Adipocyte (in vitro differentiated cells): ENCODE measurements at regions not wholly inside any gene's neighbourhood (a gene's known extent, or its start where the extent isn't known, plus 50 kb on each side); places are given as distances from the start of the nearest gene placed in this dataset.

Experiments used
- DNase-seq: peaks from one replicate; pipeline ENCODE4 v3.0.0-alpha.2; 2015; ENCODE audit warnings: low read depth
- H3K27me3 ChIP-seq: replicated peaks from 2 replicates; pipeline ENCODE4 v1.7.0; 2013; ENCODE audit warnings: mild to moderate bottlenecking, low read length, moderate library complexity; ENCODE audit not compliant: control insufficient read depth, insufficient read depth
- H3K36me3 ChIP-seq: 2 replicates; pipeline ENCODE4 v1.7.0; 2013; ENCODE audit warnings: low read length, mild to moderate bottlenecking, moderate library complexity; ENCODE audit not compliant: control insufficient read depth, insufficient read depth, severe bottlenecking
- H3K4me1 ChIP-seq: 2 replicates; pipeline ENCODE4 v1.7.0; 2013; ENCODE audit warnings: mild to moderate bottlenecking, low read length, moderate library complexity; ENCODE audit not compliant: control insufficient read depth, insufficient read depth
- H3K4me3 ChIP-seq: 2 replicates; pipeline ENCODE4 v1.7.0; 2013; ENCODE audit warnings: mild to moderate bottlenecking, low read length, moderate library complexity
- H3K9ac ChIP-seq: 2 replicates; pipeline ENCODE4 v1.7.0; 2013; ENCODE audit warnings: mild to moderate bottlenecking, low read length, moderate library complexity
- H3K9me3 ChIP-seq: 2 replicates; pipeline ENCODE4 v1.7.0; 2013; ENCODE audit warnings: mild to moderate bottlenecking, low read length, moderate library complexity; ENCODE audit not compliant: control insufficient read depth

- H3K9ac ChIP-seq, result no peak overlapping the region
- peaks cover 8% of the 10 kb centered on the region for H3K27me3 ChIP-seq
- no peak for DNase-seq
- no peaks in the 10 kb centered on the region for H3K36me3 ChIP-seq
- H3K4me1 ChIP-seq, result no peaks in the 10 kb centered on the region
- H3K4me3 ChIP-seq, result no peak overlapping the region
- H3K9me3 ChIP-seq, result no peaks in the 10 kb centered on the region
These were observed 125.6 kb upstream of the TBX20 start for GRCh38 chr7:35379481-35379880.

GRCh38 chr7:35375516-35375915 lies 121.6 kb upstream of the TBX20 start:
- H3K9ac ChIP-seq, result no peak overlapping the region
- no peaks in the 10 kb centered on the region for H3K4me1 ChIP-seq
- no peaks in the 10 kb centered on the region for H3K36me3 ChIP-seq
- peaks cover 4% of the 10 kb centered on the region for H3K27me3 ChIP-seq
- DNase-seq, result no peak
- no peaks in the 10 kb centered on the region for H3K9me3 ChIP-seq
- H3K4me3 ChIP-seq, result no peak overlapping the region

GRCh38 chr7:35374858-35375257 lies 121.0 kb upstream of the TBX20 start:
- H3K4me3 ChIP-seq, result no peak overlapping the region

DNA sequence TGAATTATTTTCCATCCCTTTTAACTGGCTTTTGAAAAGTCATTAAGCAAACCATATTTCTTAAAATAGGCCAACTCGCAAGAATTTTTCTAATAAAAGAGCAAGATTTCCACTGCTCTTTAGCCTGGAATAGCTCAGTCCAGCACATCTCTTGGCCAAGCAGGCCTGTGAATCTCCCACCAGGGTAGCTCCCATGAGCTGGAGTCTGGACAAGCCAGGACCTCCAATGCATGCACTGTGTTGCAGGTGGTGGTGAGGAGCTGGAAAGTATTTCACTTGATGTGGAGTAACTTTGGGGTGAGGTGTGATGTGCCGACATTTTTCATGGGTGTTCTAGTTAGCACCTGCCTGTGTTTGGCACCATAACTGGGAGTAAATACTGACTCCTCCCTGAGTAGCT lies 117.3 kb upstream of the TBX20 start:
- Histone ChIP-seq H3K27me3 (no peaks in the 10 kb centered on the region), H3K4me3 (no peak overlapping the region), H3K9me3 (no peaks in the 10 kb centered on the region), H3K9ac (no peak overlapping the region), H3K4me1 (no peaks in the 10 kb centered on the region), H3K36me3 (no peaks in the 10 kb centered on the region)
- no peak for DNase-seq

More at GRCh38 chr7:35374858-35375257, 121.0 kb upstream of the TBX20 start:
- Histone ChIP-seq H3K27me3 (peaks cover 4% of the 10 kb centered on the region), H3K9ac (no peak overlapping the region), H3K4me1 (no peaks in the 10 kb centered on the region), H3K36me3 (no peaks in the 10 kb centered on the region), H3K9me3 (no peaks in the 10 kb centered on the region)
- no peak for DNase-seq

GRCh38 chr7:35370687-35371086 lies 116.8 kb upstream of the TBX20 start:
- Histone ChIP-seq H3K9me3 (no peaks in the 10 kb centered on the region), H3K9ac (no peak overlapping the region), H3K27me3 (no peaks in the 10 kb centered on the region), H3K4me3 (no peak overlapping the region), H3K4me1 (no peaks in the 10 kb centered on the region), H3K36me3 (no peaks in the 10 kb centered on the region)
- no peak for DNase-seq

- H3K4me3 ChIP-seq, result no peak overlapping the region
- no peak for DNase-seq
- H3K9me3 ChIP-seq, result no peaks in the 10 kb centered on the region
These were observed 112.6 kb upstream of the TBX20 start for GRCh38 chr7:35366167-35367155.

GRCh38 chr7:35365523-35365922 lies 111.6 kb upstream of the TBX20 start:
- no peaks in the 10 kb centered on the region for H3K27me3 ChIP-seq
- H3K36me3 ChIP-seq, result no peaks in the 10 kb centered on the region
- DNase-seq, result no peak
- H3K4me1 ChIP-seq, result no peaks in the 10 kb centered on the region
- no peak overlapping the region for H3K4me3 ChIP-seq
- H3K9ac ChIP-seq, result no peak overlapping the region
- H3K9me3 ChIP-seq, result no peaks in the 10 kb centered on the region

More at GRCh38 chr7:35366167-35367155, 112.6 kb upstream of the TBX20 start:
- no peaks in the 10 kb centered on the region for H3K4me1 ChIP-seq
- H3K27me3 ChIP-seq, result no peaks in the 10 kb centered on the region
- H3K36me3 ChIP-seq, result no peaks in the 10 kb centered on the region
- no peak overlapping the region for H3K9ac ChIP-seq

DNA sequence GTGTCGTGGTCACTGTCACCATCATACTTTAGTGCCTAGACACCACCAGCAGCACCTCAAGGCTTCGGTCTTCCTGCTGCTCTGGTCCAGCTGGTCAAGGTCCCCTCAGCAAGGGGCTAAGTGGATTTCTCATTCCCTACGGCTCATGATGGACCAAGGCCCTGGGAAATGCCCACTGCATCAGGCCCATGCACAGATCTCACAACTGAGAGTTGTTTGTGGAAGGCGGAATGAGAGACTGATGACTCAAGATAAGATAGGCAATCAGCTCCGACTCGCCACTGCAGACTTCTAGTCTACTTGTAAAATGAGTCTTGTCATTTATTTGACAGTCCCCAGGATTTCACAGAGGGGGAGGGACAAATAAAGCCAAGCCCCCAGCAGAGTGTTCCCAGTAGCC lies 108.4 kb upstream of the TBX20 start:
- Histone ChIP-seq H3K27me3 (no peaks in the 10 kb centered on the region), H3K4me1 (no peaks in the 10 kb centered on the region), H3K36me3 (no peaks in the 10 kb centered on the region), H3K9ac (no peak overlapping the region), H3K4me3 (no peak overlapping the region), H3K9me3 (peaks cover 3% of the 10 kb centered on the region)
- no peak for DNase-seq

- no peak overlapping the region for H3K9ac ChIP-seq
These were observed 105.5 kb upstream of the TBX20 start for GRCh38 chr7:35359423-35359822.

DNA sequence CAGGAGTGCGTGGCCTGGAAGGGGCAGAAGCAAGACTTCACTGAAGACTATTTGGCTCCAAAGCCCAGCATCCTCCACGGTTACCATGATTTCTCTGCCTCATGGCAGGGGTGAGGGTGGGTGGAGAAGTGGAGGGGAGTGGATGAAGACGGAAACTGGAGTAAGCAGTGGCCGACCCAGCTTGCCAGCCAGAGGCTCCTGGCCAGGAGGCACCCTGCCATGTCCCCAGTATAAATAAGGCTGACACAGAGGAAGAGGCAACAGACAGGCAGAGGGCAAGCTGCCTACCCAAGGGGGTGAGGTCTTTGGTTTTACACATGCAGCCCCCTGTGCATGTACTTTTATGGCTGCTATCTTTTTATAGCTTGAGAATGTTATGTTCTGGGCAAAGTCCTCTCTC lies 102.6 kb upstream of the TBX20 start:
- Histone ChIP-seq H3K4me1 (no peaks in the 10 kb centered on the region), H3K27me3 (no peaks in the 10 kb centered on the region), H3K36me3 (no peaks in the 10 kb centered on the region), H3K4me3 (no peak overlapping the region), H3K9me3 (peaks cover 3% of the 10 kb centered on the region), H3K9ac (no peak overlapping the region)
- DNase-seq, result no peak

More at GRCh38 chr7:35359423-35359822, 105.5 kb upstream of the TBX20 start:
- Histone ChIP-seq H3K4me3 (no peak overlapping the region), H3K9me3 (peaks cover 3% of the 10 kb centered on the region), H3K27me3 (no peaks in the 10 kb centered on the region), H3K4me1 (no peaks in the 10 kb centered on the region), H3K36me3 (no peaks in the 10 kb centered on the region)
- DNase-seq, result no peak

GRCh38 chr7:35355911-35356310 lies 102.0 kb upstream of the TBX20 start:
- Histone ChIP-seq H3K4me1 (no peaks in the 10 kb centered on the region), H3K27me3 (no peaks in the 10 kb centered on the region), H3K9me3 (peaks cover 3% of the 10 kb centered on the region), H3K9ac (no peak overlapping the region), H3K36me3 (no peaks in the 10 kb centered on the region), H3K4me3 (no peak overlapping the region)
- DNase-seq, result no peak
